LoVo (cell line): ENCODE measurements at regions not wholly inside any gene's neighbourhood (a gene's known extent, or its start where the extent isn't known, plus 50 kb on each side); places are given as distances from the start of the nearest gene placed in this dataset.
"Not testable (repeated sequence)": the region's sequence is repeated elsewhere in the genome, so short reads cannot be mapped to it uniquely, and the experiment has no call there.

ENCODE experiments used
- DNase-seq: peaks from one replicate; pipeline ENCODE4 v3.0.0-alpha.2; 2016; ENCODE audit warnings: low spot score

GRCh38 chr2:37806004-37806403 lies 119.1 kb upstream of the RMDN2 start:
- DNase-seq: not testable (repeated sequence)

GRCh38 chr2:37809525-37809924 lies 115.6 kb upstream of the RMDN2 start:
- no peak for DNase-seq

GRCh38 chr2:37809931-37810570 lies 115.0 kb upstream of the RMDN2 start:
- DNase-seq: no peak

- DNase-seq: no peak
Observed at GRCh38 chr2:37812414-37812813, 112.7 kb upstream of the RMDN2 start.

GRCh38 chr2:37812941-37813730 lies 112.0 kb upstream of the RMDN2 start:
- DNase-seq: no peak

- no peak for DNase-seq
Observed at GRCh38 chr2:37816036-37816435, 109.1 kb upstream of the RMDN2 start.

- DNase-seq: no peak
Observed at GRCh38 chr2:37816686-37817085, 108.4 kb upstream of the RMDN2 start.

- DNase-seq: no peak
Observed at GRCh38 chr2:37819186-37819585, 105.9 kb upstream of the RMDN2 start.

GRCh38 chr2:37820471-37820986 lies 104.6 kb upstream of the RMDN2 start:
- DNase-seq: no peak

- DNase-seq: no peak
Observed at GRCh38 chr2:37825586-37825985, 99.5 kb upstream of the RMDN2 start.

- DNase-seq: no peak
Observed at GRCh38 chr2:37826611-37827010, 98.5 kb upstream of the RMDN2 start.

GRCh38 chr2:37827455-37827854 lies 97.6 kb upstream of the RMDN2 start:
- DNase-seq: no peak

GRCh38 chr2:37827911-37828511 lies 97.1 kb upstream of the RMDN2 start:
- DNase-seq: peak; percentile 45

- no peak for DNase-seq
Observed at GRCh38 chr2:37829202-37829601, 95.9 kb upstream of the RMDN2 start.

GRCh38 chr2:37829616-37830395 lies 95.3 kb upstream of the RMDN2 start:
- DNase-seq: no peak

GRCh38 chr2:37830636-37831035 lies 94.5 kb upstream of the RMDN2 start:
- DNase-seq: no peak

- no peak for DNase-seq
Observed at GRCh38 chr2:37831081-37831780, 93.9 kb upstream of the RMDN2 start.

- DNase-seq: peak; percentile 72
Observed at GRCh38 chr2:37832590-37833197, 92.4 kb upstream of the RMDN2 start.

- DNase-seq: no peak
Observed at GRCh38 chr2:37833423-37833822, 91.7 kb upstream of the RMDN2 start.

- DNase-seq: no peak
Observed at GRCh38 chr2:37836270-37836669, 88.8 kb upstream of the RMDN2 start.

- DNase-seq: no peak
Observed at GRCh38 chr2:37836711-37837110, 88.4 kb upstream of the RMDN2 start.
